ENCODE measurements at regions not wholly inside any gene's neighbourhood (a gene's known extent, or its start where the extent isn't known, plus 50 kb on each side); places are given as distances from the start of the nearest gene placed in this dataset.

DNA sequence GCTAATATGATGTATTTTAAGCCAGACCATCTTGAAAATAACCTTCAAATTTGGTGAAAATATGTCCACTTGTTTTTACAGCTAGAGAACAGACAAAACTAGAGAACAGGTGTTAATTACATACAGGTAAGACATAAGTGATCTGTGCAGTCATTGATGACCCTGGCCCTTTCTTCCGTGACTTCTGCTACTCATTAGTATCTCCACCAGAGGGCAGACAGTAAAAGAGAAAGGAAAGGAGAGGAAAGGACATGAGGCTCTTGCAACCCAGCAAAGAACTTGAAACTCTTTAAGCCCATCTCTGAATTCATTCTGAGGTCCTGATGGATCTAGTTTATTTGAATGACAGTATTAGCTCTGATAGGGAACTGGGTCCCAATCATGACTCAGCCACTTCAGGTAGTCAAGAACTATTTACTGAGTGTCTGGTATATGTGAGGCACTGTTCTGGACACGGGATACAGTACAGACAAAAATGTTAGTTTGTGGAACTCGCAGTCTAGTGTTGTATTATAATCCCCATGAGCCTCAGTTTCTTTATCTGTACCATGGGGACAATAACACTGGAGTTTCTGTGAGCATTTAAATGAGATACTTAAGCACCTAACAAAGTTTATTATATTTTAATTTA, 121.0 kb upstream of the TEX13D start:
- Histone ChIP-seq H4K20me1 (ENCODE audit: insufficient read depth, low read length) (no peaks in the 10 kb centered on the region), H2AFZ (ENCODE audit: low read length) (no peak overlapping the region), H3F3A (ENCODE audit: insufficient read depth, low read length) (no peaks in the 10 kb centered on the region), H3K9me3 (ENCODE audit: low read length) (no peaks in the 10 kb centered on the region), H3K4me2 (ENCODE audit: low read length) (no peak overlapping the region), H3K9me2 (ENCODE audit: low read depth, low read length) (no peaks in the 10 kb centered on the region), H3K79me2 (ENCODE audit: insufficient read depth, low read length) (no peaks in the 10 kb centered on the region), H3K4me3 (ENCODE audit: low read depth, low read length, poor library complexity, severe bottlenecking) (no peak overlapping the region), H3K36me3 (ENCODE audit: insufficient read depth, low read length) (no peaks in the 10 kb centered on the region), H3K4me1 (ENCODE audit: insufficient read depth, low read length, severe bottlenecking) (no peaks in the 10 kb centered on the region), H3K9ac (ENCODE audit: low read length) (no peak overlapping the region), H3K27me3 (ENCODE audit: insufficient read depth, low read length) (no peaks in the 10 kb centered on the region), H3K27ac (ENCODE audit: low read depth, low read length, poor library complexity, severe bottlenecking) (no peak overlapping the region)
- no peak for TF ChIP-seq EZH2 (IDR thresholded peaks at IDR 0.05; ENCODE audit: borderline replicate concordance, low read length)
- TF ChIP-seq, protein P1, sequence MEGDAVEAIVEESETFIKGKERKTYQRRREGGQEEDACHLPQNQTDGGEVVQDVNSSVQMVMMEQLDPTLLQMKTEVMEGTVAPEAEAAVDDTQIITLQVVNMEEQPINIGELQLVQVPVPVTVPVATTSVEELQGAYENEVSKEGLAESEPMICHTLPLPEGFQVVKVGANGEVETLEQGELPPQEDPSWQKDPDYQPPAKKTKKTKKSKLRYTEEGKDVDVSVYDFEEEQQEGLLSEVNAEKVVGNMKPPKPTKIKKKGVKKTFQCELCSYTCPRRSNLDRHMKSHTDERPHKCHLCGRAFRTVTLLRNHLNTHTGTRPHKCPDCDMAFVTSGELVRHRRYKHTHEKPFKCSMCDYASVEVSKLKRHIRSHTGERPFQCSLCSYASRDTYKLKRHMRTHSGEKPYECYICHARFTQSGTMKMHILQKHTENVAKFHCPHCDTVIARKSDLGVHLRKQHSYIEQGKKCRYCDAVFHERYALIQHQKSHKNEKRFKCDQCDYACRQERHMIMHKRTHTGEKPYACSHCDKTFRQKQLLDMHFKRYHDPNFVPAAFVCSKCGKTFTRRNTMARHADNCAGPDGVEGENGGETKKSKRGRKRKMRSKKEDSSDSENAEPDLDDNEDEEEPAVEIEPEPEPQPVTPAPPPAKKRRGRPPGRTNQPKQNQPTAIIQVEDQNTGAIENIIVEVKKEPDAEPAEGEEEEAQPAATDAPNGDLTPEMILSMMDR (IDR thresholded peaks at IDR 0.05; ENCODE audit: low read length): peak; percentile 49

DNA sequence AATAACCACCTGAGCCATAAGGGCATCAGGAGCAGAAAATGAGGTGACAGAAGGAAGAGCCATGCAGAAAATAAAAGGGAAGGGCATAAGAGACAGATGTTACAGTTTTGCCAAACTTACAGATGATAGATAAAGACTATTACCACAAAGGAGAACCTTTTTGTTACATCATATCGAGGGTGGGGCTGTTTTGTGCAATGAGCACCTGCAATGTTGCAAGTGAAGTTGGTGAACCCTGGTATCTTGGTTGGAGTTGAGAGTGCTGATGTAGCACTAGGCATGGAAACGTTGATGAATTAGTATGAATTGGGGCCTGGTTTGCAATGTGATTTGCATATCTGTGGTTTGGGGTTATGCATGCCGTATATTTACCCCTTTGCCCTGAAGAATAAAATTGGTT, 119.8 kb upstream of the TEX13D start:
- Histone ChIP-seq H3F3A (ENCODE audit: insufficient read depth, low read length) (no peaks in the 10 kb centered on the region), H3K9me3 (ENCODE audit: low read length) (no peaks in the 10 kb centered on the region), H3K4me2 (ENCODE audit: low read length) (no peak overlapping the region), H2AFZ (ENCODE audit: low read length) (no peak overlapping the region), H3K9ac (ENCODE audit: low read length) (no peak overlapping the region), H3K4me1 (ENCODE audit: insufficient read depth, low read length, severe bottlenecking) (no peaks in the 10 kb centered on the region), H4K20me1 (ENCODE audit: insufficient read depth, low read length) (no peaks in the 10 kb centered on the region), H3K27me3 (ENCODE audit: insufficient read depth, low read length) (no peaks in the 10 kb centered on the region), H3K79me2 (ENCODE audit: insufficient read depth, low read length) (no peaks in the 10 kb centered on the region), H3K9me2 (ENCODE audit: low read depth, low read length) (no peaks in the 10 kb centered on the region), H3K36me3 (ENCODE audit: insufficient read depth, low read length) (no peaks in the 10 kb centered on the region), H3K27ac (ENCODE audit: low read depth, low read length, poor library complexity, severe bottlenecking) (no peak overlapping the region), H3K4me3 (ENCODE audit: low read depth, low read length, poor library complexity, severe bottlenecking) (no peak overlapping the region)
- TF ChIP-seq, protein P1 (IDR thresholded peaks at IDR 0.05; ENCODE audit: low read length): no peak
- TF ChIP-seq EZH2 (IDR thresholded peaks at IDR 0.05; ENCODE audit: borderline replicate concordance, low read length): no peak

- Histone ChIP-seq H2AFZ (ENCODE audit: low read length) (no peak overlapping the region), H3F3A (ENCODE audit: insufficient read depth, low read length) (no peaks in the 10 kb centered on the region), H3K4me1 (ENCODE audit: insufficient read depth, low read length, severe bottlenecking) (no peaks in the 10 kb centered on the region), H3K9me2 (ENCODE audit: low read depth, low read length) (no peaks in the 10 kb centered on the region), H3K36me3 (ENCODE audit: insufficient read depth, low read length) (no peaks in the 10 kb centered on the region), H3K79me2 (ENCODE audit: insufficient read depth, low read length) (no peaks in the 10 kb centered on the region), H3K27ac (ENCODE audit: low read depth, low read length, poor library complexity, severe bottlenecking) (no peak overlapping the region), H3K9me3 (ENCODE audit: low read length) (no peaks in the 10 kb centered on the region), H3K9ac (ENCODE audit: low read length) (no peak overlapping the region), H3K4me3 (ENCODE audit: low read depth, low read length, poor library complexity, severe bottlenecking) (no peak overlapping the region), H3K4me2 (ENCODE audit: low read length) (no peak overlapping the region), H3K27me3 (ENCODE audit: insufficient read depth, low read length) (no peaks in the 10 kb centered on the region), H4K20me1 (ENCODE audit: insufficient read depth, low read length) (no peaks in the 10 kb centered on the region)
- TF ChIP-seq, protein P1 (IDR thresholded peaks at IDR 0.05; ENCODE audit: low read length): no peak
- no peak for TF ChIP-seq EZH2 (IDR thresholded peaks at IDR 0.05; ENCODE audit: borderline replicate concordance, low read length)
Observed at GRCh38 chrX:124215786-124216185, 116.7 kb upstream of the TEX13D start.
